HepG2 (cell line): ENCODE measurements at regions not wholly inside any gene's neighbourhood (a gene's known extent, or its start where the extent isn't known, plus 50 kb on each side); places are given as distances from the start of the nearest gene placed in this dataset.

Experiments
- ATAC-seq: fragments of 200-7000 bp; cut with Tn5 transposase; 3 replicates; pipeline ENCODE4 v1.9.1; 2020; ENCODE audit warnings: mild to moderate bottlenecking, moderate library complexity
- BruUV-seq: library from RNA; stranded (reverse); fragments of 400-500 nt; replicated peaks from 2 replicates; lab custom pipeline; 2021; lab: Mats Ljungman, UMichigan
- CTCF ChIA-PET: fragments of 300-600 bp; formaldehyde crosslinking; extraction: SDS; loops from one replicate; lab custom pipeline; 2021; ENCODE audit warnings: low total read pairs, inconsistent platforms, low intra/inter-chr PET ratio; lab: Yijun Ruan, JAX
- POLR2A ChIA-PET: fragments of 350-600 bp; sonication (Branson Sonifier 250); formaldehyde crosslinking; loops from one replicate; lab custom pipeline; 2020; ENCODE audit warnings: antibody characterized with exemption, inconsistent platforms; lab: Yijun Ruan, JAX
- DNase-seq: peaks from one replicate; pipeline ENCODE4 v3.0.0-alpha.2; 2015; ENCODE audit warnings: low spot score
- FAIRE-seq: peaks from 3 replicates; lab custom pipeline; 2011; peaks lifted over from hg19 to GRCh38; lab: Jason Lieb, UNC
- H2AFZ ChIP-seq: one replicate; pipeline ENCODE4 v1.6.1; 2011; ENCODE audit warnings: low read length, inconsistent platforms
- H3K27ac ChIP-seq: fragments of 300-600 bp; 3 replicates; pipeline ENCODE4 v1.8.0; 2011; ENCODE audit warnings: mixed run types, mild to moderate bottlenecking, mixed read lengths, low read length, inconsistent platforms; ENCODE audit not compliant: insufficient read depth; ENCODE audit errors: extremely low read length
- H3K27me3 ChIP-seq, 2 experiments: fragments of 200-600 bp in 1 of 2; 2 replicates in 1 of 2; 3 replicates in 1 of 2; pipeline versions ENCODE4 v1.6.0 to v1.8.0; 2011; ENCODE audit warnings: low read length in 2 of 2, mild to moderate bottlenecking in 2 of 2, moderate library complexity in 2 of 2, inconsistent platforms in 1 of 2; ENCODE audit not compliant: insufficient read depth in 2 of 2, control insufficient read depth in 1 of 2
- H3K36me3 ChIP-seq, 2 experiments: fragments of 200-600 bp in 1 of 2; replicated peaks in 1 of 2; 2 replicates in 1 of 2; 3 replicates in 1 of 2; pipeline versions ENCODE4 v1.5.1 to v1.8.0; 2011; ENCODE audit warnings: low read length in 2 of 2, inconsistent platforms in 1 of 2; ENCODE audit not compliant: insufficient read depth in 2 of 2, control insufficient read depth in 1 of 2
- H3K4me1 ChIP-seq: 2 replicates; pipeline ENCODE4 v1.5.1; 2012; ENCODE audit warnings: low read length, inconsistent platforms; ENCODE audit not compliant: insufficient read depth
- H3K4me2 ChIP-seq: 2 replicates; pipeline ENCODE4 v1.6.0; 2011; ENCODE audit warnings: low read depth, low read length, inconsistent platforms
- H3K4me3 ChIP-seq, 3 experiments: fragments of 200-600 bp in 1 of 3; sonication (generic), shearing (Covaris generic) in 1 of 3; replicated peaks in 1 of 3; 2 replicates each; pipeline ENCODE4 v1.5.1; 2011 to 2016; ENCODE audit warnings: low read length in 3 of 3, inconsistent platforms in 2 of 3, low read depth in 2 of 3, mild to moderate bottlenecking in 2 of 3, control low read depth in 1 of 3, mixed read lengths in 1 of 3; ENCODE audit not compliant: insufficient read depth in 1 of 3
- H3K79me2 ChIP-seq: one replicate; pipeline ENCODE4 v1.6.1; 2011; ENCODE audit warnings: low read length, inconsistent platforms; ENCODE audit not compliant: insufficient read depth
- H3K9ac ChIP-seq: 2 replicates; pipeline ENCODE4 v1.6.0; 2011; ENCODE audit warnings: mild to moderate bottlenecking, low read depth, low read length, inconsistent platforms; ENCODE audit not compliant: insufficient read depth
- H3K9me3 ChIP-seq: 2 replicates; pipeline ENCODE4 v1.5.1; 2012; ENCODE audit warnings: mild to moderate bottlenecking, low read length
- H4K20me1 ChIP-seq: 2 replicates; pipeline ENCODE4 v1.6.0; 2011; ENCODE audit warnings: inconsistent platforms, mild to moderate bottlenecking, low read length, moderate library complexity; ENCODE audit not compliant: insufficient read depth
- ARHGAP35 ChIP-seq: sonication (generic); formaldehyde crosslinking; IDR thresholded peaks from 2 replicates; pipeline ENCODE4 v1.9.0; 2022; ENCODE audit warnings: mild to moderate bottlenecking, inconsistent platforms, moderate library complexity, missing genetic modification reagents, borderline replicate concordance
- FOXK1 ChIP-seq: sonication (generic); formaldehyde crosslinking; IDR thresholded peaks from 2 replicates; pipeline ENCODE4 v1.4.0; 2020; ENCODE audit warnings: low read depth, missing genetic modification reagents, borderline replicate concordance
- HBP1 ChIP-seq: IDR thresholded peaks from 2 replicates; pipeline ENCODE4 v1.6.1; 2016; ENCODE audit warnings: low read depth, control low read depth
- IKZF1 ChIP-seq: fragments of 450-650 bp; IDR thresholded peaks from 2 replicates; pipeline ENCODE4 v1.7.1; 2016
- KDM5A ChIP-seq: fragments of 200-600 bp; sonication (generic); IDR thresholded peaks from 2 replicates; pipeline ENCODE4 v1.7.0; 2018; ENCODE audit warnings: antibody characterized with exemption, mild to moderate bottlenecking, low read length, borderline replicate concordance
- MLXIP ChIP-seq: sonication (generic); formaldehyde crosslinking; IDR thresholded peaks from 2 replicates; pipeline ENCODE4 v1.9.0; 2021; ENCODE audit warnings: missing genetic modification reagents, borderline replicate concordance
- NONO ChIP-seq, 2 experiments: fragments of 450-650 bp in 1 of 2; sonication (generic) in 1 of 2; formaldehyde crosslinking in 1 of 2; IDR thresholded peaks in 1 of 2; conservative IDR thresholded peaks in 1 of 2; 2 replicates each; pipeline versions ENCODE4 v1.6.1 to v1.8.0; 2017 to 2022; ENCODE audit warnings: mild to moderate bottlenecking in 1 of 2, missing genetic modification reagents in 1 of 2, moderate library complexity in 1 of 2
- RNF2 ChIP-seq: fragments of 450-650 bp; conservative IDR thresholded peaks from 2 replicates; pipeline ENCODE4 v1.6.1; 2016; ENCODE audit warnings: low read depth
- RORA ChIP-seq: sonication (generic); formaldehyde crosslinking; IDR thresholded peaks from 2 replicates; pipeline ENCODE4 v1.5.0; 2020; ENCODE audit warnings: mild to moderate bottlenecking, missing genetic modification reagents, moderate library complexity
- SPEN ChIP-seq: sonication (generic); formaldehyde crosslinking; IDR thresholded peaks from 2 replicates; pipeline ENCODE4 v1.5.1; 2020; ENCODE audit warnings: low read depth, mild to moderate bottlenecking, missing genetic modification reagents
- STAT5B ChIP-seq: sonication (generic); formaldehyde crosslinking; IDR thresholded peaks from 2 replicates; pipeline ENCODE4 v1.4.0; 2020; ENCODE audit warnings: missing genetic modification reagents
- SUZ12 ChIP-seq: fragments of 150-350 bp; IDR thresholded peaks from 2 replicates; pipeline ENCODE4 v1.6.1; 2014; ENCODE audit warnings: low read depth, low read length
- ZEB1 ChIP-seq: IDR thresholded peaks from 2 replicates; pipeline ENCODE4 v1.6.1; 2012; ENCODE audit warnings: mild to moderate bottlenecking, low read depth, inconsistent platforms; ENCODE audit not compliant: insufficient replicate concordance
- ZNF44 ChIP-seq: sonication (generic); formaldehyde crosslinking; IDR thresholded peaks from 2 replicates; pipeline ENCODE4 v1.5.1; 2020; ENCODE audit warnings: mild to moderate bottlenecking, missing genetic modification reagents
- ZNF629 ChIP-seq: sonication (generic); formaldehyde crosslinking; conservative IDR thresholded peaks from 2 replicates; pipeline ENCODE4 v1.5.0; 2020; ENCODE audit warnings: missing genetic modification reagents
- ZNF7 ChIP-seq: IDR thresholded peaks from 2 replicates; pipeline ENCODE4 v1.6.1; 2016; ENCODE audit warnings: missing biosample characterization, missing genetic modification reagents
- in situ Hi-C: cut with HindIII; loops from 2 replicates; pipeline ENCODE4 v1.10.0; 2017; ENCODE audit warnings: low pct_unique_long_range_greater_than_20kb; ENCODE audit not compliant: extremely low pct_ligation_motif_present
- intact Hi-C: fragments of 100-400 bp; cut with micrococcal nuclease; formaldehyde crosslinking; loops from one replicate; pipeline ENCODE4 v1.10.0; 2022; ENCODE audit not compliant: unreplicated experiment

GRCh38 chr12:20197411-20197810, 170.9 kb upstream of the PDE3A start:
- no TSS peak for BruUV-seq
- FAIRE-seq (no peak), DNase-seq (no peak), ATAC-seq (no peak)
- Histone ChIP-seq H3K9ac (no peak overlapping the region), H2AFZ (no peak overlapping the region), H3K36me3 (no peaks in the 10 kb centered on the region), H3K79me2 (no peaks in the 10 kb centered on the region), H3K4me3 (no peak overlapping the region), H3K4me1 (no peaks in the 10 kb centered on the region), H3K27ac (no peak overlapping the region), H3K4me2 (no peak overlapping the region), H3K9me3 (no peaks in the 10 kb centered on the region), H4K20me1 (no peaks in the 10 kb centered on the region), H3K27me3 (no peaks in the 10 kb centered on the region)
- ChIA-PET CTCF (no interaction called here), POLR2A (no interaction called here)
- TF ChIP-seq RORA (CRISPR knock-in tag) (no peak), SUZ12 (no peak), FOXK1 (CRISPR knock-in tag) (no peak), ZNF629 (CRISPR knock-in tag) (no peak), NONO (IDR thresholded peaks at IDR 0.05) (no peak), NONO (CRISPR knock-in tag; conservative IDR thresholded peaks at IDR 0.05) (no peak), RNF2 (no peak), HBP1 (CRISPR knock-in tag) (no peak), IKZF1 (no peak), KDM5A (no peak), SPEN (CRISPR knock-in tag) (no peak), ZNF44 (CRISPR knock-in tag) (no peak), MLXIP (CRISPR knock-in tag) (no peak), ARHGAP35 (CRISPR knock-in tag) (no peak), STAT5B (CRISPR knock-in tag) (no peak), ZNF7 (no peak), ZEB1 (no peak)
- in situ Hi-C loops = no loop called here
- intact Hi-C loops = no loop called here
